SK-N-SH (cell line): ENCODE measurements at regions not wholly inside any gene's neighbourhood (a gene's known extent, or its start where the extent isn't known, plus 50 kb on each side); places are given as distances from the start of the nearest gene placed in this dataset.

Experiments used
- EP300 ChIP-seq, 2 experiments: IDR thresholded peaks; 2 replicates each; pipeline versions ENCODE4 v1.4.0 to v1.6.1; 2012; ENCODE audit warnings: borderline replicate concordance in 1 of 2, low read depth in 1 of 2, low read length in 1 of 2
- GABPA ChIP-seq: IDR thresholded peaks from 2 replicates; pipeline ENCODE4 v1.4.0; 2012; ENCODE audit warnings: low read depth, mild to moderate bottlenecking
- POLR2AphosphoS5 ChIP-seq: IDR thresholded peaks from 2 replicates; pipeline ENCODE4 v1.6.1; 2012; ENCODE audit warnings: low read depth, low read length
- TCF12 ChIP-seq: IDR thresholded peaks from 2 replicates; pipeline ENCODE4 v1.4.0; 2012
- YY1 ChIP-seq: IDR thresholded peaks from 2 replicates; pipeline ENCODE4 v1.4.0; 2012; ENCODE audit warnings: low read depth, mild to moderate bottlenecking
- TF ChIP-seq, protein P1 (sequence below): fragments of 200-600 bp; sonication (generic); IDR thresholded peaks from 2 replicates; pipeline ENCODE4 v1.6.1; 2017; ENCODE audit warnings: antibody characterized with exemption, mild to moderate bottlenecking, moderate library complexity
- TF ChIP-seq, protein P2 (sequence below): IDR thresholded peaks from 2 replicates; pipeline ENCODE4; 2012

DNA sequence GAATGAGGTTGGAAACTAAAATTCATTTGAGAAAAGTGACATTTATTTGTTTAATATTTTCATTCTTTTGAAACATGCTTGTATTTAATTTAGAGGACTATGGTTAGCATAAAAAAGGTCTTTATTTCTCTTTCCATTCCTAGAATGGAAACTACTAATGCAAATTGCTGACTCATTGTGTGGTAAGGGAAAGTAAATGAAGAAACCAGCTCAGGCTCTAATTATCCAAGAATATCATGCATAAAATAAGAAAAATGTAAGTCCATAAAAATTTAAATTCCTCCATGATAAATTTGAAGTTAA is 777.0 kb upstream of the SLITRK1 start:
- no peak for TF ChIP-seq EP300 (IDR thresholded peaks at IDR 0.05; ENCODE audit: borderline replicate concordance in 1 of 2, low read depth in 1 of 2, low read length in 1 of 2)
- TF ChIP-seq GABPA = no peak
- TF ChIP-seq, protein P1, sequence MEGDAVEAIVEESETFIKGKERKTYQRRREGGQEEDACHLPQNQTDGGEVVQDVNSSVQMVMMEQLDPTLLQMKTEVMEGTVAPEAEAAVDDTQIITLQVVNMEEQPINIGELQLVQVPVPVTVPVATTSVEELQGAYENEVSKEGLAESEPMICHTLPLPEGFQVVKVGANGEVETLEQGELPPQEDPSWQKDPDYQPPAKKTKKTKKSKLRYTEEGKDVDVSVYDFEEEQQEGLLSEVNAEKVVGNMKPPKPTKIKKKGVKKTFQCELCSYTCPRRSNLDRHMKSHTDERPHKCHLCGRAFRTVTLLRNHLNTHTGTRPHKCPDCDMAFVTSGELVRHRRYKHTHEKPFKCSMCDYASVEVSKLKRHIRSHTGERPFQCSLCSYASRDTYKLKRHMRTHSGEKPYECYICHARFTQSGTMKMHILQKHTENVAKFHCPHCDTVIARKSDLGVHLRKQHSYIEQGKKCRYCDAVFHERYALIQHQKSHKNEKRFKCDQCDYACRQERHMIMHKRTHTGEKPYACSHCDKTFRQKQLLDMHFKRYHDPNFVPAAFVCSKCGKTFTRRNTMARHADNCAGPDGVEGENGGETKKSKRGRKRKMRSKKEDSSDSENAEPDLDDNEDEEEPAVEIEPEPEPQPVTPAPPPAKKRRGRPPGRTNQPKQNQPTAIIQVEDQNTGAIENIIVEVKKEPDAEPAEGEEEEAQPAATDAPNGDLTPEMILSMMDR = no peak
- no peak for TF ChIP-seq TCF12
- TF ChIP-seq, protein P2, sequence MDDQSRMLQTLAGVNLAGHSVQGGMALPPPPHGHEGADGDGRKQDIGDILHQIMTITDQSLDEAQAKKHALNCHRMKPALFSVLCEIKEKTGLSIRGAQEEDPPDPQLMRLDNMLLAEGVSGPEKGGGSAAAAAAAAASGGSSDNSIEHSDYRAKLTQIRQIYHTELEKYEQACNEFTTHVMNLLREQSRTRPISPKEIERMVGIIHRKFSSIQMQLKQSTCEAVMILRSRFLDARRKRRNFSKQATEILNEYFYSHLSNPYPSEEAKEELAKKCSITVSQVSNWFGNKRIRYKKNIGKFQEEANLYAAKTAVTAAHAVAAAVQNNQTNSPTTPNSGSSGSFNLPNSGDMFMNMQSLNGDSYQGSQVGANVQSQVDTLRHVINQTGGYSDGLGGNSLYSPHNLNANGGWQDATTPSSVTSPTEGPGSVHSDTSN = no peak
- no peak for TF ChIP-seq YY1
- no peak for TF ChIP-seq POLR2AphosphoS5
